ENCODE measurements at regions not wholly inside any gene's neighbourhood (a gene's known extent, or its start where the extent isn't known, plus 50 kb on each side); places are given as distances from the start of the nearest gene placed in this dataset.

DNA sequence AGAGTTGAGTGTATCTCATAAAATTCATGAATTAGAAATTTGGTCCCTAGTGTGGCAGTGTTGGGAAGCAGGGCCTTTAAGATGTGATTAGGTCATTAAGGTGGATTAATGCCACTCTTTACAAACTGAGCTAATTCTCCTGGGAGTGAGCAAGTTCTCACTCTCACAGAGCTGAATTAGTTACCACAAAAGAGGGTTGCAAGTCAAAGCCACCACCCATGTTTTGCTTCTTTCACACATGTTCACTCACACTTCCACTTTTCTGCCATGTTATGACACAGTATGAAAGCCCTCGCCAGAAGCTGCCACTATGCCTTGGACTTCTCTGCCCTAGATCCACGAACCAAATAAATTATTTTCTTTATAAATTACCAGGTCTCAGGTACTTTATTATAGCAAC is 332.1 kb downstream of the ARAP2 start:
- TF ChIP-seq, protein P1, sequence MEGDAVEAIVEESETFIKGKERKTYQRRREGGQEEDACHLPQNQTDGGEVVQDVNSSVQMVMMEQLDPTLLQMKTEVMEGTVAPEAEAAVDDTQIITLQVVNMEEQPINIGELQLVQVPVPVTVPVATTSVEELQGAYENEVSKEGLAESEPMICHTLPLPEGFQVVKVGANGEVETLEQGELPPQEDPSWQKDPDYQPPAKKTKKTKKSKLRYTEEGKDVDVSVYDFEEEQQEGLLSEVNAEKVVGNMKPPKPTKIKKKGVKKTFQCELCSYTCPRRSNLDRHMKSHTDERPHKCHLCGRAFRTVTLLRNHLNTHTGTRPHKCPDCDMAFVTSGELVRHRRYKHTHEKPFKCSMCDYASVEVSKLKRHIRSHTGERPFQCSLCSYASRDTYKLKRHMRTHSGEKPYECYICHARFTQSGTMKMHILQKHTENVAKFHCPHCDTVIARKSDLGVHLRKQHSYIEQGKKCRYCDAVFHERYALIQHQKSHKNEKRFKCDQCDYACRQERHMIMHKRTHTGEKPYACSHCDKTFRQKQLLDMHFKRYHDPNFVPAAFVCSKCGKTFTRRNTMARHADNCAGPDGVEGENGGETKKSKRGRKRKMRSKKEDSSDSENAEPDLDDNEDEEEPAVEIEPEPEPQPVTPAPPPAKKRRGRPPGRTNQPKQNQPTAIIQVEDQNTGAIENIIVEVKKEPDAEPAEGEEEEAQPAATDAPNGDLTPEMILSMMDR (IDR thresholded peaks at IDR 0.05) = no peak
- TF ChIP-seq POLR2A (IDR thresholded peaks at IDR 0.05) = no peak
- no peak for TF ChIP-seq POLR2AphosphoS5 (IDR thresholded peaks at IDR 0.05)
